Astrocyte (in vitro differentiated cells and primary cell): ENCODE measurements at regions not wholly inside any gene's neighbourhood (a gene's known extent, or its start where the extent isn't known, plus 50 kb on each side); places are given as distances from the start of the nearest gene placed in this dataset.

Experiments
- CTCF ChIP-seq: IDR thresholded peaks from 2 replicates; pipeline ENCODE4 v1.5.1; 2011; ENCODE audit warnings: low read depth, mild to moderate bottlenecking, inconsistent platforms, low read length, moderate library complexity; ENCODE audit not compliant: insufficient read depth
- EZH2 ChIP-seq: IDR thresholded peaks from 2 replicates; pipeline ENCODE4 v1.6.1; 2012; ENCODE audit warnings: mild to moderate bottlenecking, low read length, inconsistent platforms; ENCODE audit not compliant: insufficient read depth

- TF ChIP-seq CTCF (no peak), EZH2 (no peak)
Observed at GRCh38 chr12:105462831-105463230, 132.3 kb downstream of the C12orf75 start.
